ENCODE measurements at regions not wholly inside any gene's neighbourhood (a gene's known extent, or its start where the extent isn't known, plus 50 kb on each side); places are given as distances from the start of the nearest gene placed in this dataset.

- H2AFZ ChIP-seq (ENCODE audit: insufficient read depth, low read depth, low read length, poor library complexity, severe bottlenecking), result no peak overlapping the region
- peaks cover 0 to 2% (median 0%) of the 10 kb centered on the region in 7 donors for H3K9me3 Mint-ChIP-seq
- 100% methylated on average over 1 of the region's 3 CpGs for WGBS (ENCODE audit: insufficient coverage)
- H3K79me2 ChIP-seq (ENCODE audit: insufficient read depth, low read length), result no peaks in the 10 kb centered on the region
- no peak overlapping the region for H3K4me2 ChIP-seq (replicated peaks; ENCODE audit: extremely low read depth, low read length, poor library complexity, severe bottlenecking)
- no peak for TF ChIP-seq CTCF (IDR thresholded peaks at IDR 0.05)
- H3K36me3 ChIP-seq (replicated peaks in 1 of 2; ENCODE audit: control insufficient read depth in 1 of 2, insufficient read depth in 2 of 2, low read length in 2 of 2), result no peaks in the 10 kb centered on the region
- H3K4me3 ChIP-seq (replicated peaks in 1 of 3; ENCODE audit: low read depth in 2 of 3, low read length in 3 of 3), result no peak overlapping the region
- intact Hi-C loops (cut with micrococcal nuclease), result no loop called here
- no peak overlapping the region for H3K27ac Mint-ChIP-seq
- H3K9me3 ChIP-seq (replicated peaks in 1 of 2; ENCODE audit: control insufficient read depth in 1 of 2, insufficient read depth in 1 of 2, low read length in 2 of 2), result no peaks in the 10 kb centered on the region
- H3K4me3 Mint-ChIP-seq, result no peak overlapping the region
- H3K27me3 Mint-ChIP-seq (ENCODE audit: low read depth in 3 of 3), result peaks cover 0 to 2% (median 1%) of the 10 kb centered on the region in 3 donors
- H3K36me3 Mint-ChIP-seq, result no peaks in the 10 kb centered on the region
- H3K27ac ChIP-seq (ENCODE audit: low read depth in 1 of 2, low read length in 2 of 2), result no peak overlapping the region
- no peak overlapping the region for H3K9ac ChIP-seq (ENCODE audit: insufficient read depth, low read length, poor library complexity, severe bottlenecking)
- H3K27me3 ChIP-seq (ENCODE audit: control insufficient read depth in 2 of 2, insufficient read depth in 2 of 2, low read length in 2 of 2), result no peaks in the 10 kb centered on the region
- H3K4me1 ChIP-seq (ENCODE audit: control insufficient read depth in 1 of 2, insufficient read depth in 2 of 2, low read length in 2 of 2), result no peaks in the 10 kb centered on the region
- H3K4me1 Mint-ChIP-seq, result no peaks in the 10 kb centered on the region
- no peaks in the 10 kb centered on the region for H4K20me1 ChIP-seq (ENCODE audit: insufficient read depth, low read length)
- no peak for DNase-seq
These were observed 82.0 kb downstream of the YIPF5 start for GRCh38 chr5:144088206-144089064.

DNA sequence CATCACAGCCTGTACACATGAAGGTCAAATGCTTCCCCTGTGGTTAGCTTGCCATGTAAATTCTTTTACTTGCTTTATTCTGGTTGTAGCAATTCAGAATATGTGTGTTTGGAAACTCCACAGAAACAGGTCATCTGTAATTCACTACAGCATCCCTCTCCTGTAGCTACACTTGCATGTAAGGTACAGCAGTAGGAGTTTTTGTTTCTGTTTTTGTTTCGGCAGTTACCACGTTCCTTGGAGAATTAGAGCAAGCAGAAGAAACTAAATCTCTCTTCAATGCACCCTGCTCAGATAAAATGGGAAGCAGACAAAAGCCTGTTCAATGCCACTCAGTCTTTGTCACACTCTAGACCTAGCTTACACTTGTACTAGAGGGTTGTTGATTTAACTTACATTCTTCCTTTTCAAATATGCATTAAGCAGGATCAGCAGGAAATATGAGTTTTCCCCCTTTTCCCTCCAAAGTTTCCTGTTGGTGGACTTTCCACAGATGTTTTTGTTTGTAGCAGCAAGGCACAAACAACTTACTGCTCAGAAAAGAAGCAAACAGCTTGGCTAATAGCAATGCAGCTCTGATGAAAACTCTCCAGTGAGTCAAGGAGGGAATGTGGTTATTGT, 80.9 kb downstream of the YIPF5 start:
- no peak for TF ChIP-seq CTCF (IDR thresholded peaks at IDR 0.05)
- Histone ChIP-seq H3K36me3 (replicated peaks in 1 of 2; ENCODE audit: control insufficient read depth in 1 of 2, insufficient read depth in 2 of 2, low read length in 2 of 2) (no peaks in the 10 kb centered on the region), H3K27ac (ENCODE audit: low read depth in 1 of 2, low read length in 2 of 2) (no peak overlapping the region), H3K4me1 (ENCODE audit: control insufficient read depth in 1 of 2, insufficient read depth in 2 of 2, low read length in 2 of 2) (no peaks in the 10 kb centered on the region), H3K4me2 (replicated peaks; ENCODE audit: extremely low read depth, low read length, poor library complexity, severe bottlenecking) (no peak overlapping the region), H2AFZ (ENCODE audit: insufficient read depth, low read depth, low read length, poor library complexity, severe bottlenecking) (no peak overlapping the region), H3K79me2 (ENCODE audit: insufficient read depth, low read length) (no peaks in the 10 kb centered on the region), H3K9ac (ENCODE audit: insufficient read depth, low read length, poor library complexity, severe bottlenecking) (no peak overlapping the region), H3K4me3 (replicated peaks in 1 of 3; ENCODE audit: low read depth in 2 of 3, low read length in 3 of 3) (no peak overlapping the region), H4K20me1 (ENCODE audit: insufficient read depth, low read length) (no peaks in the 10 kb centered on the region), H3K9me3 (replicated peaks in 1 of 2; ENCODE audit: control insufficient read depth in 1 of 2, insufficient read depth in 1 of 2, low read length in 2 of 2) (no peaks in the 10 kb centered on the region), H3K27me3 (ENCODE audit: control insufficient read depth in 2 of 2, insufficient read depth in 2 of 2, low read length in 2 of 2) (no peaks in the 10 kb centered on the region)
- H3K4me1 Mint-ChIP-seq, result no peaks in the 10 kb centered on the region
- WGBS (ENCODE audit: insufficient coverage), result no CpG with 5 or more reads among the region's 2 CpGs
- H3K27me3 Mint-ChIP-seq (ENCODE audit: low read depth in 3 of 3), result peaks cover 0 to 2% (median 1%) of the 10 kb centered on the region in 3 donors
- no peaks in the 10 kb centered on the region for H3K36me3 Mint-ChIP-seq
- H3K9me3 Mint-ChIP-seq, result peaks cover 0 to 3% (median 0%) of the 10 kb centered on the region in 7 donors
- no peak for DNase-seq
- intact Hi-C loops (cut with micrococcal nuclease), result no loop called here
- H3K27ac Mint-ChIP-seq, result no peak overlapping the region
- no peak overlapping the region for H3K4me3 Mint-ChIP-seq
